SKM-1 treated with dmso at 0.1 percent for 144 hours (cell line): ENCODE measurements at regions not wholly inside any gene's neighbourhood (a gene's known extent, or its start where the extent isn't known, plus 50 kb on each side); places are given as distances from the start of the nearest gene placed in this dataset.
"Not testable (repeated sequence)": the region's sequence is repeated elsewhere in the genome, so short reads cannot be mapped to it uniquely, and the experiment has no call there.

ENCODE experiments used
- DNase-seq: peaks from one replicate; lab custom pipeline; 2025; ENCODE audit not compliant: unreplicated experiment; lab: John Stamatoyannopoulos, UW

DNA sequence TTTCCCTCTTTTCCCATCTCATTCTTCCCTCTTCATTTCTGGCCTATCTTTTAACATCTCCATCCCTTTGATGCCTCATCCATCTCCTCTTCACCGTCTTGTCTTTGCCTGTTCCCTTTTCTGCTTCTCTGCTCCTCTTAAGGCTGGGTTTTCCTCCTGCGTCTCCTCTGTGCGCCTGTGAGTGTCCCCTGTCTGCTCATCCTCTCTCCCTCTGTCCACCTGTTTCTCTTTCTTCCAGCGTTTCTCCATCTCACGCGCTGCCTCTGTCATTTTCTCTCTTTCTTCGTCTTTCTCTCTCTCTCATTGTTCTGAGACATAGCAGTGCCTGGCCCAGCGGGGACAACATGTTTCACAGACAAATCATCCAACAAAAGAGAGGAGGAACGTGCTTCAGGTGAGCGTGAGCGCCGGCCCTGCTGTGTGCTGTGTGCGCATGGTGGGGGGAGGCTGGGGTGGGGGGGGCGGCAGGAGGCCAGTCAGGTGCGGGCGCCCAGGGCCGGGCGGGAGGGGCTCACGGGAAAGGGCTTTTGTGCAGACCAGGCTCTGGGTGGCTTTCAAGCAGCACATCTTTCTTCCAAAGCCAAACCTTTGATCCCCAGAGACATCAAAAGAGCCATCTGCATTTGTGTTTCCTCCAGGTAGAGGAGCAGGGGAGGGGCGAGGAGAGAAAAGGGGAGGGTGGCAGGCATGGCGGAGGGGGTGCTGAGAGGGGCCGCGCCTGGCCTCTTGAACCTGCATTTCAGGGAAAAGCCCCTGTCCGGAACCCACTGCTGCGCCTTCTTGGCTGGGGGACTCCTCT lies 121.3 kb downstream of the VEGFA start:
- DNase-seq = no peak

DNA sequence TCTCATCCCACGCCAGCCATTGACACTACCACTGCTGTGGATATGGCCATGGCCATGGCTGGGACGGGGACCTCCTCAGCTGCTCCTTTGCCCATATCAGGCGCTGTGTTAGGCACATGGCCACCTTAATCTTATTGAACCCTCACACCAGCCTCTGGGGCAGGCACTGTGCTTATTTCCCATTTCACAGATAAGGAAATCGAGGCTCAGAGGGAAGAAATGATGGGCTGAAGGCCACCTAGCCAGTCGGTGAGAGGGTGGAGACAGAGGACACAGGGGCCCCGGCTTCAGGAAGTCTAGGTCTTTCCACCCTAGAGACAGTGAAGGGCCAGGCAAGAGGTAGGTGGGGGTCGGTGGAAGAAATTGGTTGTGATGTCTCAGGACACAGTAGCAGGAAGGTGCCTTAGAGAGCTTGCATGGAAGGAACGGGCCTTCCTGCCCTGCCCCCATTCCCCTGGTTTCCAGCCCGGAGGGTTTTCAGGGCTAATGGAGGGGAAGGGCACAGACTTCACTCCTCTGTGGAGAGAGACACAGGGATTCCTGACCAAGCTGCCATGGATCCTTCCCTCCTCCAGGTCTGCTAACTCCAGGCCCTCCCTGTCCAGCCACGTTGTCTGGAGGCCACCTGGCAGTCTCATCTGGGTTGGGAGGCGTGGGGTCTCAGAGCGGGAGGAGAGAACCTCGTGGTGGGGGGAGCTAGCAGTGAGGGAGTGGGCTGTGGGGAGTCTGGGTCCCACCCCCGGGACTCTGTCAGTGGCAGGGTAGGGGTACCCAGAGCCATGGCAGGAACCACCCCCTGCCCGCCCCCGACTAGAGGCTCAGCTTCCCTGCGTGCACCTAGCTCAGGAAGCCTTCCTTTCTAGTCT lies 120.4 kb downstream of the VEGFA start:
- DNase-seq = no peak

DNA sequence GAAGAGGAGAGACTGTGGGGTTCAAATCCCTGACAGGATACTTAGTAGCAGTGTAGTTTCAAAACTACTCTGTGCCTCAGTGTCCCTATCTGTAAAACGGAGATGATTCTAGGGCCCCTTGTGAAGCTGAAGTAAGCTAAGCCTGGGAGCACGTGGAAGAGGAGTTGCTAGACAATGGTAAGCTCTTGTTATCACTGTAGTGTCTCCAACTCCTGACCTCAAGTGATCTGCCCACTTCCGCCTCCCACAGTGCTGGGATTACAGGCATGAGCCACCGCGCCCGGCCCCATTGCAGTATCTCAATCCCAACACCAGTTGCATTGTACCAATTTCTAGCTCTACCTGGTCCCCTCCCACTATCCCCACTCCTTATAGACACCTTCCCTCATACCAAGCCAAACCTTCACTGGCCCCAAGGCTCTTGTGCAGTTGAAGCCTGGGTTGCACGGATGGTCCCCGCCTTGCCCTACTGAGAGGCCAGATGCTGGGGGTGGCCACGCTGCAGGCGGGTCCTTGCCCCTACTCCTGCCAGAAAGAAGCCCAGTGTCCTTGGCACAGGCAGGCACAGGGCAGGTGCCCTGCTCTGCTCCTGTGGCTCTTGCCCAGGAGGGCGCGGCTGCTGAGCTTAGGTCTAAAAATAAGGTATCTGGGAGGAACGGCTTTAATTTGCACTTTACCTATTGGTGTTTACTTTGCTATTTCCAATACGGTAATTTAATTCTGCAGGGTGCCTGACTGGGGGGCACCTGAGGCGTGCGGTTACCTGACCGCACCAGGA lies 118.1 kb downstream of the VEGFA start:
- no peak for DNase-seq

DNA sequence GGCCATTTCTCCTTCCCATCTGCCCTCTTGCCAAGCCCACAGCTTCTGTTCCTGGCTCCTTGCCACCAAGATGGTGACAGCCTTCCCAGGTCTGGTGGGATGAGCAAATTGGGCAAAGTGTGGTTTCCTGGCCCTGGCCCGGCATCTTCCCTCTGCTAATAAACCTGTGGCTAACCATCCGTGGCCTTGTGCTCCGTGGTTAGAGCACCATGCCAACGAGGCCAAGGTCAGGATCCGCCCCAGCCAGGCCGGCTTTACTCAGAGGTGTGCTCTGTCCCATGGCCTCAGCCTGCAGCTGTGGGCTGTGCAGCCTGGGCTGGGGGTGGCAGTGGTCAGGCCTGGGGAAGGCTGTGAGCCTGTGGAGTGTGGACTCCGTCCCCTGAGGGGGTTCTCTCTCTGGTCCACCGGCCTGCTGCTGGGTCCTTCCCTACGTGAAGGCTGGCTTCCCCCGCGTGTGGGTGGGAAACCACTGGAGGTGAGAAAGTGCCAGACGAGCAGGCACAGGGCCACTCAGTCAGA lies 117.4 kb downstream of the VEGFA start:
- DNase-seq = peak; percentile 41

DNA sequence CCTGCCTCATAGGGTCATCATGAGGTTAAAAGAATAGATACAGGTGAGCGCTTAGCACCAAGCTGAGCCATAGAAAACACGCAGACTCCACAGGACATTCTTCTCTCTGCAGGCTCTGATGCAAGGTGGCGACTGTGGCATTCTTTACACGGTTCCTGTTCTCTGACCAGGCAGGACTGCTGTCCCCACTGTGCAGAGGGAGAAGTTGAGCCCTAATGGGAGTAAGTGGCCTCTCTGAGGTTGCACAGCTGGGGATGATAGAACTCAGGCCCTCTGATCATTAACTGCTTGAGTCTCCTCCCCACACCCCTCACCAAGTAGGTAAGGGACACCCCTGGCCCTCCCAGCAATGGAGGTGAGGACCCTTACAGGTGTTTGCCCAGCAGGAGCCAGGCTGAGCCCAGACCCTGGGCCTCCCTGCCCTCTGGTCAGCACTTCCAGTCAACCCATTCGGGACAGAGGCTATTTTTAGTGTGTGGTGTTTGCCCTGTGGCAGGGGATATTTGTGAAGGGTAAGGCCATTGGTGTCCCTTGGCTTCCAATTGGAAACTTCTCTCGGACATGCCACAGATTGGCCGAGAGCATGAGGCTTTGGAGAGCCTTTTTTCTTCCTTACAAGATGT lies 116.8 kb downstream of the VEGFA start:
- DNase-seq = no peak

DNA sequence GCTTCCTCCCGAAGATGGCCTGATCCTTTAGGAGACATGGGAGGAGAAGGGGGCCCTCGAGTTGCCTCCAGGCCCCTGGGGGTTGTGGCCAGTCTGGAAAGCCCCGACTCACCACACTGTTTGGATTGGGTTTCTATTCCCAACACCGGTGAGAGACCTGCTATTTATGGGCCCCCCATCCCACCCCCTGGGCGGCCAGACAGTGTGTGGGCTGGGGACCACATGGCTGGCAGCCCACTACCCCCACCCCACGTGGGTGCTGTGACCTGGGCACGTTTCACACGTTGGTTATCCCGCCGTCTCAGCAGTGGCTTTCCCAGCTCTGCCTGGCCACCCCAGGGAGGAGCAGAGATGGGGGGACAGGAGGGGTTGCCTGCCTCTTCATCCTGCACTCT lies 116.1 kb downstream of the VEGFA start:
- DNase-seq = no peak

DNA sequence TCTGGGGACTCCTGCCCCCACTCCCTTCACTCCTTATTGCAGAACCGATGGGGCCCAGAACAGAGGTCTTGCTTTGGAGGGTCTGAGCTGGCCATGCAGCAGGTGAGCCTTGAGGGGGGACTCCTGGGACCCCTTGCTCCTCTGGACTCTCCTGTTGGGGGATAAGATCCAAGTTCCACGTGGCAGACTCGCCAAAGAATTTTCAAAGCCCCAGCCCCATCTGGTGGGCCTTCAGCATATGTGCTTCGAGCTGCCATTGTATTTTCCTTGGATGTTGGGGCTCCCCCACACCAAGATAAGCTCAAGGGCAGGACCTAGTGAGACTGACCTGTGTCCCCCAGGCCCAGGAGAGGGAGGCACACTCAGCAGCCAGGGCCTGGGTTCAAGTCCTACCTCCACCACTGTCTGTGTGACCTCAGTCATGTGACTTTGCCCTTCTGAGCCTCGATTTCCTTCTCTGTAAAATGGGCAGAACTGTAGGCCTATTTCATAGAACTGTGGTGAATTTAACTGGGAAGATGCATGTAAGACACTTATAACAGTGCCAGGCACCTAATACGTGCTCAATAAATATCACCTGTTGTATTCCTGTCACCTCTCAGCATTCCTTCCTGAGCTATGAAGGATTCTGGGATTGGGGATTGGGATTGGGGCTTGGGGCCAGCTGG lies 115.5 kb downstream of the VEGFA start:
- DNase-seq = no peak

DNA sequence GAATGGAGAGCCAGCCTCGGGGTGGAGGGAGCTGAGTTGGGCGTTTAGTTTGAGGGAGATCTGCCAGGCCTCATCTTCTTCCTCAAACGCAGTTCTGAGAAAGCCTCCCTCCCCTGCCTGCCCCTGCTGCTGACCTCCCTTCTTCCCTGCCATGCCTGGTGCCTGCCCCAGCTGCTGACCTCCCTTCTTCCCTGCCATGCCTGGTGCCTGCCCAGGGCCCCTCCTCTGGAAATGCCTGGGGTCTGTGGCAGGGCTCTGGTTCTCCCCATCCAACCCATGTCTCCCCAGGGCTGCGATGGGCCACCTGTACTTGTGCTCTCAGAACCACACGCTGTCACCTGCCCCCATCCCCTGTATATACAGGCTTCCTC lies 114.6 kb downstream of the VEGFA start:
- DNase-seq = peak; percentile 28

DNA sequence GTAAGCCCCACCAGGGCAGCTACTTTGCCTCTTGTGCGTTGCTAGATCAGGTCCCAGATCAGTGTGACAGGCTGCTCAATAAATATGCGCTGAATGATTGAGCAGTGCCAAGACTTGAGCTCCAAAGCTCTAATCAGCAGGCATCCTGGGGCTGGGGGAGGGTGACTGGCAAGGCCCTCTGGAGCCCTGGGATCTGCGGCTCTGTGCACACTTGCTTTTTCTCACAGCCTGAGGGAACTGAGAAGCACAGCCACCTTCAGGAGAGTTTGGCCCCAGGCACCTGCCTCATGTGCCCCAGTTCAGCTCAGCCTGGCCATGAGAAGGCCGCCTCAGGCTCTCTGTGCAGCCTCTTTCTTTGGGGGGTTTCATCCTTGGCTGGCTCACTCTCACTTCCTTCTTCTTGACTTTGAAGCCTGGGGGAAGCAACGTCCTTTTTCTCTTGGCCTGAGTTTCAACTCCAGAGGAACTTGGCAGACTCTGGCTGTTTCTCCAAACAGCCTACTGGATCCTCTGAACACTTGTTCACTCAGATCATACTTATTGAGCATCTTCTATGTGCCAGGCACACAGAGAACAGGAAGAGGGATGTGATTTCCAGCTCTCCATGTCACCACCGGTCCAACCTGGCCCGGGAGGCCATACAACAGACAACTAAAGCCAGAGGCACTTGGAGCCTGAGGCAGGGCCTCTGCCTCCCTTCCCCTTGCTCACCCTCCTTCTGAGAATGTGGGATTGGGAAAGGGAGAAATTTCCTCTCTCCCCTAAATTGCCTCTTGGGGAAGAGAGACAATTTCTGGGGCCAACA lies 114.0 kb downstream of the VEGFA start:
- DNase-seq = peak; percentile 72

DNA sequence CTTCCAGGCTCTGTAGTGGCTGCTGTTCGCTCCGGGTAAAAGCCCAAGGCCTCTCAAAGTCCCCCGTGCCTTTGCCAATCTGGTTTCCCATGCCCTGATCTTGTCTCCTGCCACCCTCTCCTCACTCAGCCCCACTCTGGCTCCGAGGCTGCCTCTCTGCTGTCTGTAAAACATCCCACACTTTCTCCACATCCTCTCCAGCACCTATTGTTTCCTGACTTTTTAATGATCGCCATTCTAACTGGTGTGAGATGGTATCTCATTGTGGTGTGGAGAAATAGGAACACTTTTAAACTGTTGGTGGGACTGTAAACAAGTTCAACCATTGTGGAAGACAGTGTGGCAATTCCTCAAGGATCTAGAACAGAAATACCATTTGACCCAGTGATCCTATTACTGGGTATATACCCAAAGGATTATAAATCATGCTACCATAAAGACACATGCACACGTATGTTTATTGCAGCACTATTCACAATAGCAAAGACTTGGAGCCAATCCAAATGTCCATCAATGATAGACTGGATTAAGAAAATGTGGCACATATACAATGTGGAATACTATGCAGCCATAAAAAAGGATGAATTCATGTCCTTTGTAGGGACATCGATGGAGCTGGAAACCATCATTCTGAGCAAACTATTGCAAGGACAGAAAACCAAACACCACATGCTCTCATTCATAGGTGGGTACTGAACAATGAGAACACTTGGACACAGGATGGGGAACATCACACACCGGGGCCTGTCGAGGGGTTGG lies 112.9 kb downstream of the VEGFA start:
- DNase-seq = not testable (repeated sequence)

DNA sequence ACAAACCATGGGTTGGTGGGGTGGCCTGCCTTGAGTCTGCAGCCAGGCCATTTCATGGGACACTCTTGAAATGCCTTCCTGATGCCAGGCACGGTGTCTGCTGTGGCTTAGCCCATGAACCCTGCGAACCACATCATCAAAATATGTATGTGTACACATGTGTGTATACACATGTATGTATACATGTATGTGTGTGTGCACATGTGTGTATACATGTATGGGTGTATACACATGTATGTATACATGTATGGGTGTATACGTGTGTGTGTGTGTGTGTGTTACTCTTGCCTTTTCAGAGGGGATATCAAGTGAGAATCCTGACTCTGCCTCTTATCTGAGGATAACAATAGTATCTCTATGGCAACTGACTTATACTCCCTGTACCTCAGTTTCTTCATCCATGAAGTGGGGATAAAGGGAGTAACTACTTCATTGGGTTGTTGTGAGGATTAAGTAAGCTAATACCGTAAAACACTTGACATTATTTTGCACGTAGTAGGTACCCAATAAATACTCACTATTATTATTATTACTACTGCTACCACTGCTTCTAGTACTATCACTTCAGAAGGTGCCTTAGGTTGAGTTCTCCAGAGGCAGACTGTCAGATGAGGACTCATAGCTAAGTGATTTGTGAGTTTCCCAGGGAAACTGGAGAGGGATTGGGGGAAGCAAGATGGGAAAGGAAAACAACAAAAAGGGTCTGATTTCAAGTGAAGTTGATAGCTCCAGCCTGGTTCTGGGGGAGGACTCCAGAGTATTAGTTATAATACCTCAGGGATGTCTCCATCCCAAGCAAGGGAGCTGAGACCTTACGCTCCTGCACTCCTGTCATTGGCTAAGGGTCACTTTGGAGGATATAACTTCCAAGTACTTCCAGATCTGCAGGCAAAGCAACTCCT lies 110.5 kb downstream of the VEGFA start:
- no peak for DNase-seq

DNA sequence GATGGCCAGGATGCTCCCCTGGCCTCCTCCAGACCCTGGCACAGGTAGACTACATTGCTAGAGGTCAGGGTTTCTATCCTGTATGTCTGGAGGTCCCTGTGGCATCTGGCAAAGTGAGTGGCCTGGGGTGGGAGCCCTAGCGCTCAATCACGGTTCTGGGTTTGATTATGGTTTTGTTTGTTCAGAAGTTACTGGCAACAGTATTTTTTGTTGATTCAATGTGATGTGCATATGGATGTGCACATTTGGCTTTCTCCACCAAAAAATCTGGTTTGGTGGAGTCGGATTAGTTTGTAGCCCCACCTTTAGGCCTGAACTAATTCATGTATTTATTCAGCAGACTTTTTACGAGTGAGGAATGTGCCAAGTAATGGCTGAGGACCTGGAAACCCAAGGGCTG lies 109.7 kb downstream of the VEGFA start:
- no peak for DNase-seq

DNA sequence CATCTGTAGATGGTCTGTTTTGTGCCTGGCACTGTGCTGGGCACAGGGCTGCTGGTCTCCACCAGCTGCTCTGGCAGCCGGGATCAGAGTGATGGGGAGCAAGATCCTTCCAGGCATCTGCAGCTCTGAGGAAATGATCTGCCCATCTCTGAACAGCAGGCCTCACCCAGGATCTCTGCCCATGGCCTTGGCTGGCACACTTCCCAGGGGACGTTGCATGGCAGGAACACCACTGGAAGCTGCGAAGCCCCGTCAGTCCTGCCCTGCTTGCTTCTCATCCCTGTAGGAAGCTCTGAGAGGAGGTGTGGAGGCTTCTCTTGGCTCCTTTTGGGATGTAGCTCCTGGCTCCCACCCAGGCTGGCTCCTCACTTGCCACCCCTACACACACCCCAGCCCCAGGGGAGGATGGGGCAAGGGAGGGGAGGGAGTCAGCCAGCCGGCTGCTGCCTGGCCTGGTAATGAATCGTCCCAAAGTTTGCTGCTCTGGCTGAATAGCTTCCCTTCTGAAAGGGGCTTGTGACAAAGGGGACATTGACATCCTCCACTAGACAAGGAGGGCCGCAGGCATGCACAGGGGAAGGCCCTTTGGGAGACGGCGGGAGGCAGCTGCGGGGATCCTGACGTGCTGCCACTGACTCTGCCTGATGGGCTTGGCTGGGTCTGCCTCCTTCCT lies 108.9 kb downstream of the VEGFA start:
- no peak for DNase-seq

DNA sequence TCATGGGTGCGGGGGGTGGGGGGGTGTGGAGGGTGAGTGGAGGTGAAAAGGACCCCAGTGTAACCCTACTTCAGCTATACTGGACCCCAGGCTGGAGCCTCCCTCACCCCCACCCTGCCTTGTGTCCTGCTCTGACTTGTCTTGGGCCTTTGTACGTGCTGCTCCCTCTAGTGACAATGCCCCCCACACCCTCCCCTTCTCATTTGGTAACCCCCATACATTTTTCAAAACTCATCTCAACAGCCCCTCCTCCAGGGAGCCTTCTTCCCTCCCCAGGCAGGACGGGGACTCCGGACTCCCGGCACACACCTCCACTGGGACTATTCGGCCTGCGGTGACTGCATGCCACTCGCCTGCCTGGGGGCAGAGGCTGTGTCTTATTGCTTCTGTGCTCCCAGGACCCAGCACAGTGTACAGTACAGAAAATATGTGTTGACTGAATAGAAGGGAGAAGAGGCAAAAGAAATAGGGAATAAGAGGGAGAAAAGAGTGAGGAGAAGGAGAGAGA lies 108.2 kb downstream of the VEGFA start:
- no peak for DNase-seq

DNA sequence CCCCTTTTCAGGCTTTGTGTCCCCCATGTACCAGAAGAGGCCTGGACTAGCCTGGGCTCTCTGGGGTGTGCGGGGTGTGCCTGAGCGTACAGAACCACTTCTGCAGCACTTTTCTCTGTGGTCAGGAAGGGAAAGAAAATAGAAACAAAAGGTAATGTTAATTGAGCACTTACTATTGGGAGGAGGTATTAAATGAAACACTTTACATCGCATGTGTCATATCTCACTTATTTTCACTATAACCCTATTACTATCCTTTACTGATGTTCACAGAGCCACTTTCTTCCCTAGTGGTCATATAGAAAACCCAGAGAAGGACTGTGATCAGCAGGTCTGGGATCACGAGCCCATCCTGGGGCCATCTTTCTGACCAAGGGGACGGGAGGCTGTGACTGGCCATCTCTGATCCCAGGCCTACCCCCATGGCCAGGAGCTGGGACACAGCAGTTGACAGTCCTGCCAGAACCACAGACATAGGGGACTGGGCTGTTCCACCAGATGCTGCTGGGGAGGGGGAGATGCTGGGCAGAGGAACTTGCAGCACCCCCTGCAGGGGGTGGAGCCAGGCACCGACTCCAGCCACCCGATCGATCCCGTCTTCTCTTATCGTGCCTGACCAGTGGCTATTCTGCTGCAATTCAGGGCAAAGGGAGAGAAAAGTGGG lies 107.6 kb downstream of the VEGFA start:
- DNase-seq = no peak

DNA sequence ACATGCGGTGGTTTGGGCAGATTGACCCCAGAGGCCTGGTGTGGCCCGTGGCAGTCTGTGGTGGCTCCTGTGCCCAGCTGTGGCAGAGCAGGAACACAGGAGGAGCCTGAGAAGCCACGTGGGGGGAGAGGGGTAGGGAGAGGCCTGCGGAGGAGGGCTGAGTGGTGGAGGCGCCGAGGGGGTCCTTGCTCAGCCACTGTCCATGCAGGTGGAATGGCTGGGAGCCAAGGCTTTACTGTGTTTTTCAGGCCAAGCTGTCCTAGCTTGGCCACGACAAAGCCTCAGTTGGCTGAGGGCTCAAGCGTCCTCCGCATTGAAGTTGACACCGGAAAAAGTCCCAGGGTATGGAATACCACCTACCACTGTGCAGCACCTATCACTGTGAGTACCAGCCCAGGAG lies 107.0 kb downstream of the VEGFA start:
- no peak for DNase-seq

DNA sequence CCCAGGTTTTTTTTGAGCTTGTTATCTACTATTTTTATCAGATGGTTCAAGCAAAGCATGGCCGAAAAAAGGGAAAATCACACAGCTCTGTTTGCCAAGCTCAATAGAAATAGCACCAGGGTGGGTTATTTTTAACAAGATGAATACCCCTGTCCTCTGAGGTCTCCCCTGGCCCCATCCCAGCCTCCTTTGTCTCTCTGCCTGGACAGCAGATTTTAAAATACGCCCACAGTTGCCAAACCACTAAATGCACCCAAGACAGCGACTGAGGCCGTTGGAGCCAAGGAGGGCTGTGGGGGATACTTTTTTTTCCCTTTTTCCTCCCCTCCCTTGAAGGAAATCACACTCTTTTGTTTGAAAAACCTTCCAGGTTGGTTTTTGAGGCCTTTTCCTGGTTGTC lies 106.6 kb downstream of the VEGFA start:
- DNase-seq = no peak
